ENCODE measurements at regions not wholly inside any gene's neighbourhood (a gene's known extent, or its start where the extent isn't known, plus 50 kb on each side); places are given as distances from the start of the nearest gene placed in this dataset.
"Not testable (repeated sequence)": the region's sequence is repeated elsewhere in the genome, so short reads cannot be mapped to it uniquely, and the experiment has no call there.

GRCh38 chr4:82200046-82200445, 173.7 kb downstream of the HNRNPD start:
- in situ Hi-C loops (cut with MboI; ENCODE audit: low sequenced_read_pairs): loop anchor here (25.0 kb wide), 1 partner anchor 788 kb away; no protein-coding TSS in a partner anchor

GRCh38 chr4:82194329-82194728, 179.5 kb downstream of the HNRNPD start:
- in situ Hi-C loops (cut with MboI; ENCODE audit: low sequenced_read_pairs): no loop called here

DNA sequence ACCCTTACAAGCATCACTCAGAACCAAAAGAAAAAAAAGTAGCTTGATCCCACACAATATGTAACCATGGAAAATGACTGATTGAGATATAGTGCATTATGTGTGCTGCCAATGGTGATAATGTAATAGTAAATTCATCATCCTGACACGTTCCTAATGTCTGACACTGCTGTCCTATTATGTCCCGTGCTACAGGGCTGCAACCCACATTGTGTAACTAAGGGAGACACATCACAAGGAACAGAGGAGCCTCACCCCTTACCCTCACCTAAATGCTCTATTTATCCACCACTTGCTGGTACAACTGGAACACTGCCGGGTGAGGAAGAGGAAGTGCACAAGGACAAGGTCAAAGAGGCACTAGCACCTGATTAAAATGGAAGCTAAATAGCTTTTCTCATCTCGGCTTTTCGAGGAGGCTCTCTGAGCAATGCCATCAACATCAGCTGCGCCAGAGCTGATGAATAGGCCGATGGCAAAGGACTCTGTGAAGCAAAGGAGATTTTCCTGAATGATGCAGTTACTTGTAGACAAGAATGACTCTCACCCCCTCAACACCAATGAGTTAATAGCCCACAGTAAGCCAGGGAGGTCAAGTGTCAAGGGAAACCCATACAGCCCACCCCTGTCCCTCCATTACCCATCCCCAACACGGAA, 181.6 kb downstream of the HNRNPD start:
- in situ Hi-C loops (cut with MboI; ENCODE audit: low sequenced_read_pairs): no loop called here

DNA sequence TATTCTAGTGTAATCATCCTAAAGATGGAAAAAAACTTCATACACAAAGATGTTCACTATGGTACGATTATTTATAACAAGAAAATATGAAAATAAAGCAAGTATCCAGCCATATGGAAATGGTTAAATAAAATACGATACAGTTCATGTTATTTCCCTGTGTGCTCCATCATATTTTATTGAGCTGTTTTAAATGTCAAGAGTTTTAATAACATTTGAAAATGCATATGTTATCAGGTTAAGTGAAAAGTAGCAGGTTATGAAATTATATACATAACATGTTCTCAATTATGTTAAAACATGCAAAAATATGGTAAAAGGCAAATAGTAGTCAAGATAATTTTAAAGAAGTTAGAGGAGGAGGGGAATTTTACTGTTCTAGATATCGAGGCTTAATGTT, 192.0 kb downstream of the HNRNPD start:
- in situ Hi-C loops (cut with MboI; ENCODE audit: low sequenced_read_pairs): no loop called here

DNA sequence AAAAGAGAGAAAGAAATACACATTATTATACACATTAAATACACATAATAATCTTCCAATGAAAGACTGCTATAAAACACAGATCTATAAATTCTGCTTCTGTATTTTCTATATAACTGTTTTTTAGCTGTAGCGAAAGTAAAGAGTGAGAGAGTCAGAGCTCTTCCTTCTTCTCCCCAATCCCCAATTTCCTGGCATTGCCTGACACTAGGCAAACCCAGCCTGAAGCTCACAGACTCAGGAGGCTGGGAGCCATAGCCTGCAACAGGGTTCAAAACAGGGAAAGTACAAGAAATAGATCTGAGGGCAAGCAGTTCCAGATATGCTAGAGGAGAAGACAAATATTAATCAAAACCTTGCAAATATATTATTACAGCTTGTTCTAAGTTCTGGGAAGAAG, 201.6 kb downstream of the HNRNPD start:
- in situ Hi-C loops (cut with MboI; ENCODE audit: low sequenced_read_pairs): no loop called here

- in situ Hi-C loops (cut with MboI; ENCODE audit: low sequenced_read_pairs): no loop called here
Measured at GRCh38 chr4:82171531-82172155, 202.1 kb downstream of the HNRNPD start.

DNA sequence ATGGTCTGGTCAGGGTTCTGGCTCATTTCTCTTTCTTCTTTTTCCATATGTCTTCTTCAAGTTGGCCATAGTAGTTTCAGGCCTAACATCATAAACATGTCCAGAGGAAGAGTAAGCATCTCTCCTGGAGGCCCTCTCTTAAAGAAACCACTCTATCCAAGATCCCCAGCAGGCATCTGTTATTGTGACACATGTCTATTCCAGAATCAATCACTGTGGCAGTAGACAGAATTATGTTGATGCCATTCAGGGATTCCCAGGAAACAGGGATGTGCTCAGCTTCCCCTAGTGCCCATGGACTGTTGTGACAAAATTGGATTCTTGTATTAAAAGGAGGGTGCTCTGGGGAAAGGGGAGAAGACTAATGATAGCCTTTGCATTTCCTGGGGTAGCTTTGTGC, 224.0 kb downstream of the HNRNPD start:
- in situ Hi-C loops (cut with MboI; ENCODE audit: low sequenced_read_pairs): no loop called here

- in situ Hi-C loops (cut with MboI; ENCODE audit: low sequenced_read_pairs): no loop called here
Measured at GRCh38 chr4:82145850-82146249, 227.9 kb downstream of the HNRNPD start.

DNA sequence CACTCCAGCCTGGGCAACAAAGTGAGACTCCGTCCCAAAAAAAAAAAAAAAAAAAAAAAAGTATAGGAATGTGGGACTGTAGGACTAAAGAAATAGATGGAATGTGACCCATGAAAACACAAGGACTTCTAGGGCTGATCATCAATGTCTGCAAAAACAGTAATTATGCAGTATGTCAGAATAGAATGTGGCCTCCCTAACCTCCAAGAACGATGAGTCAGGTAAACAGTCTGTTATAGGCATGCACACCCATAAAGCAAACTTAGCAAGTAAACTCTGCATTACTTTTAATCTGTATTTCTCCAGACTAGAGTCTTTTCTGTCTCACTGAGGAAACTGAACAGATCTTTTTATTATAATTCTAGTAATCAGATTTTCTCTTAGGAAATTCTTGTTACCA, 233.4 kb downstream of the HNRNPD start:
- in situ Hi-C loops (cut with MboI; ENCODE audit: low sequenced_read_pairs): no loop called here

DNA sequence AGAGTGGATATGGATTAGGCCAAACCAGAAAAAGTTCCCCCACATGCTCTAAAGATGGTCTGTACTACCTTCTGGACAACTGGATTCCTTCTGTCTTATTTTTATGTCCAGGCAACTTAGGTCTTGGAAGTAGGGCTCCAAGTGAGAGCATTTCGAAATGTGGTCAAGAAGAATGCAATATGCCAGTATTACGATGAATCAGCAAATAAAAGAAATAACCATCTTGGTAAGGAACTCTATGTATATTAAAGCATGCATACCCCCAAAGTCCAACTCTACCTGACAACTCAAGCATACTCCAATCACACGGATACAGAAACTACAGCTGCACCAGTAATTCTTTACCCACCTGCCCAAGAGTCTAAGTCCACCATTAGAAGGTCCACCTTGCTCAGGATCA, 234.5 kb downstream of the HNRNPD start:
- in situ Hi-C loops (cut with MboI; ENCODE audit: low sequenced_read_pairs): no loop called here

DNA sequence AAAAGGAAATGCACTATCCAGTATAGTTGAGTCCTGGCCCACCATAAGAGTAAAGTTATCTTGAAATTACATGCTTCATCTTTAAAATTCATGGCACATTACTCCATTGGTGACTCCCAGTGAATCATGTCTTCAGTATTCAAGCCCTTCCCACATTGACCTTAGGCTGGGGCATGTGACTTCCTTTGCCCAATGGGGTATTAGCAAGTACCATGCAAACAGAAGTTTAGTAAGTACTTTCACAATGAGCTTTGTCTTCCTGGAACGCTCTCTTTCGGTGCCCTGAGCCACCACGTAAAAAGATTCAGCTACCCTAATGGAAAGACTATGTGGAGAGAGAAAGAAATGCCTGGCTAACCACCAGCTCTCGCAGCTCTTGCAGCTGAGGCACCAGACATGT, 235.4 kb downstream of the HNRNPD start:
- in situ Hi-C loops (cut with MboI; ENCODE audit: low sequenced_read_pairs): no loop called here

DNA sequence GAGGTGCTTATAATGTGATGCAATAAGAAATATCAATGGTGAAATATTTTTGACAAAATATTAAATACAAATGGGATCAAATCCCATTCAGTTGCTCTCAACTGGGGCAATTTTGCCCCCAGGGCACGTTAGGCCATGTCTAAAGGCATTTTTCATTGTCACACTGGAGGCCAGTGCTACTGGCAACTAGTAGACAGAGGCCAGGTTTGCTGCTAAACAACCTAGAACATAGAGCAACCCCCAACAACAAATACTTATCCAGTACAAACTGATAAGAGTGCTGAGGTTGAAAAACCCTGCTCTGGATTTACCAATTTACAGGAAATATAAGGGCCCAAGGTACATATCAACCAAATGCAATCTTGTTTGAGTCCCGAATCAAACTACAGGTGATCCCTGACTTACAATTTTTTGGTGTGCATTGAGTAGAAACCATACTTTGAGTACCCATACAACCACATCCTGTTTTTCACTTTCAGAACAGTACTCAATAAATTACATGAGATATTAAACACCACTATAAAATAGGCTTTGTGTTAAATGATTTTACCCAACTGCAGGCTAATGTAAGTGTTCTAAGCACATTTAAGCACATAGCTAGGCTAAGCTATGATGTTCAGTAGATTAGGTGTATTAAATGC, 237.5 kb downstream of the HNRNPD start:
- in situ Hi-C loops (cut with MboI; ENCODE audit: low sequenced_read_pairs): no loop called here

DNA sequence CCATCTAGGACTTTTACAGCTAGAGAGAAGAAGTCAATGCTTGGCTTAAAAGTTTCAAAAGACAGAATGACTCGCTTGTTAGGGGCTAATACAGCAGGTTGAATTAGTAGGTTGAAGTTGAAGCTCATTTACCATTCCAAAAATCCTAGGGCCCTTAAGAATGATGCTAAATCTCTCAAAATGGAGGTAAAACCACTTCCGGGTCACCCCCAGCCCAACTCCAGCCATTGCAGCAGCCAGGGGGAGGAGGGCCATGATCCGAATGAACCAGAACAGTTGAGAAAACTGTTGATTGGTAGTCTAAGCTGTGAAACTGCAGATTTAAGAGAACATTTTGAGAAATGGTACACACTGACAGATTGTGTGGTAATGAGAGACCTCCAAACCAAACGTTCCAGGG, 245.4 kb downstream of the HNRNPD start:
- in situ Hi-C loops (cut with MboI; ENCODE audit: low sequenced_read_pairs): no loop called here

DNA sequence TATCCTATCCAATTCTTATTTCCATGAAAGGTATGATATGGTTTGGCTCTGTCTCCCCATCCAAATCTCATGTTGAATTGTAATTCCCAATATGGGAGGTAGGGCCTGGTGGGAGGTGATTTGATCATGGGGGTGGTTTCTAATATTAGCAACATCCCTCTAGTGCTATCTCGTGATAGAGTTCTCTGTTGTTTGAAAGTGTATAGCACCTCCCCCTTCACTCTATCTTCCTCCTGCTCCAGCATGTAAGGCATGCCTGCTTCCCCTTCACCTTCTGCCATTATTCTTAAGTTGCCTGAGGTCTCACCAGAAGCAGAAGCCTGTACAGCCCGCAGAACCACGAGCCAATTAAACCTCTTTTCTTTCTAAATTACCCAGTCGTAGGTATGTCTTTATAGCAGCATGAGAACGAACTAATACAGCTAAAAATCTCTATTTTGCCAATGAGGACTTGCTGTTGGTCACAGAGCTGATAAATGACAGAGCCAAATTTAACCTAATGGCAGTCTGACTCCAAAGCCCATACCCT, 247.2 kb downstream of the HNRNPD start:
- in situ Hi-C loops (cut with MboI; ENCODE audit: low sequenced_read_pairs): no loop called here

DNA sequence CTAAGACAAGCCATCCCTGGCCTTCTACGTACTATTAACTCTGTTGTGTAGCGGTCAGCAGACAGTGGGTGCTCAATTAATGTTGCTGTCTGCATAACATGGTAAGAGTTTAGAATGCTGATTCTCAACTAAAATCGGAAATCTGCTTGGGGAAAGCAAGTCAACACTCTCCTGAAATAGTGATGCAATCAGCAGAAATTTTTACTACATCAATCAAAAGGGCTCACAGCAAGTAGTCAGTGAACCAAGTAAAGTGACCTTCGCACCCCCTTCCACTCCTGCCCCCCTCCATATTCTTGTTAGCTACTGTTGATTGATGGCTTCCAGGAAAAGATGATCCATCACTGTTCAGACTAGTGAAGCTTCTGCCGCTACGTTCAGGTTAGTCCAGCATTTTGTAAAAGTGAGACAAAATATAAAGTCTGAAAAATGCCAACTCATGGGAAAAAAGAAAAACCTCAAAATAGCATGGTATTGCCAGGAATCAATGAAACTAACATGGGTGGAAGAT, 247.9 kb downstream of the HNRNPD start:
- in situ Hi-C loops (cut with MboI; ENCODE audit: low sequenced_read_pairs): no loop called here

GRCh38 chr4:82124932-82125786, 248.6 kb downstream of the HNRNPD start:
- in situ Hi-C loops (cut with MboI; ENCODE audit: low sequenced_read_pairs): no loop called here

DNA sequence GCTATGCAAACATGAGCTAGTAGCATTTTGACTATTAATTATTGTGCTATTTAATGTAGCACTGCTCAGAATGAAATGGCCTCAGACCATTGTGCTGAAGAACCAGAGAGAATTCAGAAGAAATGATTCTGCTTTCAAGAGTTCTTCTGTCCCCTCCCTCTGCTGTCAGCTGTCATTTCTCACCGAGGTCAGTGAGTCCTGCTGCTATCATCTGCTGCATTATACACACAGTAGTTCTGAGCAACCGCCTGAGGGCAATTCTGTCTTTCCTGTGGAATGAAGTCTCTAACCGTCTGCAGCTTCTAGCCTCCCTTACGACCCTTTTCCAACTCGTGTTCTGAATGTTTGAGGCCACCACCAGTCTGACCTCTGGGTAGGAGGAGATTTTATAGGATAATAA, 249.4 kb downstream of the HNRNPD start:
- in situ Hi-C loops (cut with MboI; ENCODE audit: low sequenced_read_pairs): no loop called here

DNA sequence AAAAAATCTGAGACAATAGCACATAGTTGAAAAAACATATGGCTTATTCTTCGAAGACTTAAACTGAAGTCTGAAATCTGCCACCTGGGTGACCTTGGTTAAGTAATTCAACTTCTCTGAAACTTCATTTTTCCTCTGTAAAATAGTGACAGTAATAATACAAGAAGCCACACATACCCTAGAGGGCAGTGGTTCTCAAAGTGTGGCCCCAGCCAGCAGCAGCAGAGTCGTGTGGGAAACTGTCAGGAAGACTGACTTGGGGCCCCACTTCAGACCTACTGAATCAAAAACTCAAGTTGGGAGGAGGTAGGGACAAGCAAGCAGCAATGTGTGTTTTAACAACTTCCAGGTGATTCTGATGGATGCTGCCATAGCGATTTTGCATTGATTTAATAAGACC, 249.9 kb downstream of the HNRNPD start:
- in situ Hi-C loops (cut with MboI; ENCODE audit: low sequenced_read_pairs): no loop called here

DNA sequence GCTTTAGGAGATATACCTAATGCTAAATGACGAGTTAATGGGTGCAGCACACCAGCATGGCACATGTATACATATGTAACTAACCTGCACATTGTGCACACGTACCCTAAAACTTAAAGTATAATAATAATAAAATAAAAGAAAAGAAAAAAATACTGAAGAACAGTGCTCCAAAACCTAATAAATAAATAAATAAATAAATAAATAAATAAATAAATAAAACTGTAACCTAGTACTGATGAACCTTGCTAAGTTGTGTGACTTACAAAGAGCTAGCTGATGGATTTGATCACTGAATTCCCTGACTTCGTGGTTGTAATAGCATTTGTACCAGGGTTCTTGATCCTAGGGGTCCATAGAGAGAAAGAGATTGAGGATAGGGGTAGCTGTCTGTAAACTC, 258.6 kb downstream of the HNRNPD start:
- in situ Hi-C loops (cut with MboI; ENCODE audit: low sequenced_read_pairs): not testable (repeated sequence)

GRCh38 chr4:82108506-82108905, 265.3 kb downstream of the HNRNPD start:
- in situ Hi-C loops (cut with MboI; ENCODE audit: low sequenced_read_pairs): no loop called here

DNA sequence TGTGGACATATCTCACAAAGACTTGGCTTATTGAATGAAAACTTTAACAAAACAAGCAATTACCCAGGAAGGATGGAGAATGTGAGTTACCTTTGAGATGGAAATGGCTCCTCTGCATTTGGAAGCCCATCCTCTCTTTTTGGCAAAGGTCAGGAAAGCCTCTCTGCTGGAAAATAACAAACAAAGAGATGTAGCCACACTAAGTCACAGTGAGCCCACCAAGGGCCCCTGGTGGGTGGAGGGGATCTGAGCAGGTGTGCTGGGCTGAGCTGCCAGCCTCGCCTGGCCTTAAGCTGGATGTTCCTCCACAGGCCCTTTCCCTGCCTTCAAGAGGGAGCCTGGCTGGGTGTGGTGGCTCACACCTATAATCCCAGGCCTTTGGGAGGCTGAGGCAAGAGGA, 269.2 kb downstream of the HNRNPD start:
- in situ Hi-C loops (cut with MboI; ENCODE audit: low sequenced_read_pairs): no loop called here

Data from HL-60/S4 (cell line).